H4 (cell line): ENCODE measurements at regions not wholly inside any gene's neighbourhood (a gene's known extent, or its start where the extent isn't known, plus 50 kb on each side); places are given as distances from the start of the nearest gene placed in this dataset.
"Not testable (repeated sequence)": the region's sequence is repeated elsewhere in the genome, so short reads cannot be mapped to it uniquely, and the experiment has no call there.

Source experiments
- DNase-seq: peaks from one replicate; pipeline ENCODE4 v3.0.0-alpha.2; 2015; ENCODE audit warnings: low spot score

DNA sequence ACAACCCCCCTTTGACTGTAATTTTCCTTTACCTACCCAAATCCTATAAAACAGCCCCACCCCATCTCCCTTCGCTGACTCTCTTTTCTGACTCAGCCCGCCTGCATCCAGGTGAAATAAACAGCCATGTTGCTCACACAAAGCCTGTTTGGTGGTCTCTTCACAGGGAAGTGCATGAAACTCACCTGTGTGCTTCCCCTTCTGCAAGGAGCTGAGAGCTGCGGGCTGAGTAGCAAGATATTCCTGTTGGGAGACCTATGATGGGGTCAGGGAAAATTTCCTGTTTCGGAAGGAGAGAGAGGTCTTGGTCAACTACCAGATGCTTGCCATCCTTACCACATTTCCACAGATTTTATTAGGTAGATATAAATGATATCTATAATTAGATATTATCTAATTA, 474.5 kb upstream of the NUDT12 start:
- DNase-seq, result not testable (repeated sequence)

- not testable (repeated sequence) for DNase-seq
Observed at GRCh38 chr5:104033186-104033585, 470.6 kb upstream of the NUDT12 start.

DNA sequence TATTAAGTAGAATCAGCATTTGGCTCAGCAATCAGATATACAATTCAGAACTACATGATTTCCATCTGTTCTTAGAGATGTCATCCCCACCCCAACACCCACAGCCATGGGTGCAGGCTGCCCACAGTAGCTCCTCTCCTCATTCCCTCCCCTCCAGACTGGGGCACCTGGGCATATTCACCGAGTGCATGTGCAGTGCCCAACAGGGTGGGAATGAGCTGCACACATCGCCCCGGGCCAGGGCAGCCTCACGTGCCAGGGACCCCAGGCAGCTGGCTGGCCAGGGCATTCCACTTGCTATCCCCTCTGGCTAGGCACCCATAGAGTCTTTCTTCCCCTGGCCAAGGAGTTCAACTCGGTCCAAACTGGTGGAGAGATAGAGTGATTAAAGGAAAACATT, 461.9 kb upstream of the NUDT12 start:
- no peak for DNase-seq

DNA sequence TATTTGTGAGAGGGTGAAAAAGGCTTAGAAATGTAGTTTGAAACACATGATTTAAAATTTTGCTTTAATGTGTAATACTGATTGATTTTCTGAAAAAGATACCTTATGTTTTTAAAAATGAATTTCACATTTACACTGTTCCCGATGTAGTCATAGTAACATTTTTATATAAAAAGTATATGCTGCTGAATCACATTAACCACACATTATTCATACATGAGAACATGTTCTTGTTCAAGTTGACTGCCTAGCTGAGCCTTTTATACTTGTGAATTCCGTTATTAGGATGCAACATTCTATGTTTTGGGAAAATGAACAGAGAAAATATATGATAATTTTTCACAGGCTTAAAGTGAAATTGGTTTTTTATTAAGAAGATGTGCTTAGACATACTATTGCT, 461.1 kb upstream of the NUDT12 start:
- no peak for DNase-seq

GRCh38 chr5:104019956-104020355, 457.4 kb upstream of the NUDT12 start:
- DNase-seq, result no peak

DNA sequence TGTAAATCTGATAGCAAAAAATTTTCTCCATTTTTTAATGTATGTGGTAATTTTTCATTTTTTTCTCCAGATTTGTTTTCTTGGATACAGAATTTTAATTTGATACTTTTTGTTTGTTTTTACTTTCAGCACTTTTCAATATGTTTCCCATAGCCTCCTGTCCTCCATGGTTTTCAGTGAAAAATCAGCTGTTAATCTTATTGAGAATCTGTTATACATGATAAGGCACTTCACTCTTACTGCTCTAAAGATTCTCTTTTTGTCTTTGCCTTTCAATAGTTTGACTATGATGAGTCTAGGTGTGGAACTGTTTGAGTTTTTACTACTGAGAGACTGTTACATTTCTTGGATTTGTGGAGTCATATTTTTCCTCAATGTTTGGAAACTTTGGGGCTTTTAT, 455.7 kb upstream of the NUDT12 start:
- no peak for DNase-seq

DNA sequence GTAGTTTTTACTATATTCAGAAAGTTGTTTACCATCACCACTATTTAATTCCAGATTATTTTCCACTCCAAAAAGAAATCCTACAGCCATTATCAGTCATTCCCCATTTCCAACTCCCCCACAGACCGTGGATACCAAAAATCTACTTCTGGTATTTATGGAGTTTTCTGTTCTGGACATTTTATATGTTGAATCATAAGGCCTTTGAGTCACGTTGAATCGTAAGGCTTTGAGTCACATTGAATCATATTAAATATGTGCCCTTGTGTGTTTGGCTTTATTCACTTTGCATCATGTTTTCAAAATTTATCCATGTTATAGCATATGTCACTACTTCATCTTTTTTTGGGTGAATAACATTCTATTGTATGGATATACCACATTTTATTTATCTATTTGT, 454.1 kb upstream of the NUDT12 start:
- no peak for DNase-seq

GRCh38 chr5:104015765-104016164, 453.2 kb upstream of the NUDT12 start:
- DNase-seq, result no peak

- not testable (repeated sequence) for DNase-seq
Observed at GRCh38 chr5:104002783-104003182, 440.2 kb upstream of the NUDT12 start.

DNA sequence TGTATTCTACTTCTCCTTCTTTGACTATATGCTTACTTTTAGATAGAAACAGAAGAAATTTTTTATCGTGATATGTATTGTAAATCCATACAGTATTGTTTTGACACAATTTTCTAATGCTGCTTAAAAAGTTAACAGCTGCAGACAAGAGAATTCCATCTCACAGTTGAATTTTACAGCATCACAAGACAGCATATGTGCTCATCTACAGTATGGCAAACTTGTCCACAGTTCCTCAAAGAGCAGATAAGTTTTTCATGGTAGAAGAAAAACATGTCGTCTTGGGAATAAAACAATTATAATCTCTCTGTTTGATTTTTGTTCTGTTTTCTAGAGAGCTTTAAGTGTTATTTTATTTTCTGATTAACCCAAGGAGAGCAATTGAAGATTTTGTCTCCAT, 438.5 kb upstream of the NUDT12 start:
- DNase-seq, result no peak

- DNase-seq, result no peak
Observed at GRCh38 chr5:103993031-103993430, 430.4 kb upstream of the NUDT12 start.

- DNase-seq, result no peak
Observed at GRCh38 chr5:103990064-103990463, 427.5 kb upstream of the NUDT12 start.

- DNase-seq, result no peak
Observed at GRCh38 chr5:103981592-103981991, 419.0 kb upstream of the NUDT12 start.

GRCh38 chr5:103973669-103974068, 411.1 kb upstream of the NUDT12 start:
- no peak for DNase-seq

GRCh38 chr5:103966295-103966694, 403.7 kb upstream of the NUDT12 start:
- DNase-seq, result not testable (repeated sequence)

GRCh38 chr5:103962023-103962422, 399.4 kb upstream of the NUDT12 start:
- no peak for DNase-seq

DNA sequence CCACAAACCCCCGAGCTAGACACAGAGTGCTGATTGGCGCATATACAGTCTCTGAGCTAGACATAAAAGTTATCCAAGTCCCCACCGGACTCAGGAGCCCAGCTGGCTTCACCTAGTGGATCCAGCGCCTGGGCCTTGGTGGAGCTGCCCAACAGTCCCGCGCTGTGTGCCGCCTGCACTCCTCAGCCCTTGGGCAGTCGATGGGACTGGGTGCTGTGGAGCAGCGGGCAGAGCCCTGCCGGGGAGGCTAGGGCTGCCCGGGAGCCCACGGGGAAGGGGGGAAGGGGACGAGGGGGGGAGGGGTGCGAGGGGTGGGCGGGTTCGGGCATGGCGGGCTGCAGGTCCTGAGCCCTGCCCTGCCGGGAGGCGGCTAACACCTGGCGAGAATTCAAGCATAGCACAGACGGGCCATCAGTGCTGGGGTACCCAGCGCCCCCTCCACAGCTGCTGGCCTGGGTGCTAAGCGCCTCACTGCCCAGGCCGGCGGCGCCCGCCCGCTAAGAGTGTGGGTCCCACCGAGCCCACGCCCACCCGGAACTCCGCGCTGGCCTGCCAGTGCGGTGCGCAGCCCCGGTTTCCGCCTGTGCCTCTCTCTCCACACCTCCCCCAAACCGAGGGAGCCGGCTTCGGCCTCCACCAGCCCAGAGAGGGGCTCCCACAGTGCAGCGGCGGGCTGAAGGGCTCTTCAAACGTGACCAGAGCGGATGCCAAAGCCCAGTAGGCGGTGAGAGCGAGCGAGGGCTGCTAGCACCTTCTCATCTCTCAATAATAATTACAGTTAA, 391.2 kb upstream of the NUDT12 start:
- DNase-seq, result no peak

DNA sequence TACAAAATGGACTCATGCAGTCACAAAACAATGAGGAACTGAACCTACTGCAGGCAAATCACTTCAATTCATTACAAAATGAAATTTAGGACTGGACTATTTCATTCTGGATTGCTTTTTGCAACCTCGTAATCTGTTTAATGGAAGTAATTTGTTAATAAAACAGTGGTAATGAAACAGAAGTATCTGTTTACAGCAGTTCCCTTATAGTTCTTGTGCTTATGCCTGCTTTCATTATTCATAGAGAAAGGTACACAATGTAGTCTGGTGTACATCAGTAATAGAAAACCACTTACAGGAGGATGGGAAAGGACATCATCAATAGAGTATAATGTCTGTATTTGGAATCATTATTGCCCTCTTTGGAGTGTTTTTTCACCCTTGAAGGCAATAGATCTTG, 389.2 kb upstream of the NUDT12 start:
- DNase-seq, result no peak

GRCh38 chr5:103943230-103943629, 380.6 kb upstream of the NUDT12 start:
- DNase-seq, result no peak

- DNase-seq, result no peak
Observed at GRCh38 chr5:103942587-103943186, 380.1 kb upstream of the NUDT12 start.

GRCh38 chr5:103941596-103941995, 379.0 kb upstream of the NUDT12 start:
- no peak for DNase-seq

GRCh38 chr5:103938146-103938695, 375.6 kb upstream of the NUDT12 start:
- DNase-seq, result no peak

DNA sequence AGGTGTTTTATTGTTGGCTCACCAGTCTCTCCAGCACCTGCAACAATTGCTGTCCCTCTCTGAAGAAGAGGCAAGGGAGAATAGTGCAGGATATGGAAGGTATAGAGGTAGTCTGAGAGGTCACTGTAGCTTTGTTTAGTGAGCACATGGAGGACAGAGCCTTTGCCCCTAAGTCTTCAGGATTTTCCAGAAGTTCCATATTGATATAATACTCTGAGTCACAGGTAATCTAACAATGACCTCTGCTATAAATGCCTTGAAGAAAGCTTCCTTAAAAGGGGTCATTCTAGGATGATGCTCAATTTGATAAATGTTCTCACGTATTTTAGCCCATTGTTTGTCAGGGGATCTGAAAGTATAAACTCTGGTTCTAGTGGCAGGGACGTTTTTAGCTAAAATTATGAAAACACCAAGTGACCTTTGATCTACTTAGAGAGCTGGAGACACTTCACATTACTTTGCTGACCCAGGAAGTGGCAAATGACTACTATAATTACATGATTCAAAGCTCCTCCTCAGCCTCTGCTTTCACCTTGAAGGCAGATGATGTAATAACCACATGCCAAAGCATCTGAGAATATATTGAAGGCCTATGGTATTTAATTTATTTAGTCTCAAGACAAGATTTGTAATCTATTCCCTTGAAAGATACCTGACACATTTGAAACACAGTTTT, 366.9 kb upstream of the NUDT12 start:
- peak; percentile 67 for DNase-seq
